Ecto neural progenitor cell (in vitro differentiated cells): ENCODE measurements at regions not wholly inside any gene's neighbourhood (a gene's known extent, or its start where the extent isn't known, plus 50 kb on each side); places are given as distances from the start of the nearest gene placed in this dataset.

Experiments
- DNase-seq: peaks from one replicate; pipeline ENCODE4 v3.0.0-alpha.2; 2018; ENCODE audit warnings: low spot score

GRCh38 chr1:37085393-37085792 is 51.1 kb upstream of the GRIK3 start:
- DNase-seq, result no peak

- DNase-seq, result no peak
These were observed 55.4 kb upstream of the GRIK3 start for GRCh38 chr1:37089750-37090149.

- no peak for DNase-seq
These were observed 56.4 kb upstream of the GRIK3 start for GRCh38 chr1:37090671-37091070.

GRCh38 chr1:37092937-37093336 is 58.6 kb upstream of the GRIK3 start:
- no peak for DNase-seq

DNA sequence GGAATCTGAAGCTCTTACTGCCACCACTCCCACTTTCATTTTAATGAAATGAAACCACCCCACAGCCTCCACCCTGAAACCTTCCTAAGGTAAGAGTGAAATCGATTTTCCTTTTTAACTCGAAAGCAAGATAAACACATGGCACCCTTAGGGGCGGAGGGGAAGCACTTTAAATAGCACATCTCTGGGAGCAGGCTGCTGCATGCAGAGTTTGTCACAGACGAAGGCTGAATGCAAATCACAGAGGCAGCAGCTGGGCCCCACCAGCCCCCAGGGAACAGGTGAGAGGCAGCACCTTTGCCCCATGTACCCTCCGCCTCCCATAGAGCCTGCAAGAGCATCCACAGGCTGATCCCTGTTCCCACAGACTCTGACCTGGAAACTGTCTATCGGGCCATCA is 60.0 kb upstream of the GRIK3 start:
- DNase-seq, result no peak

GRCh38 chr1:37096523-37096922 is 62.2 kb upstream of the GRIK3 start:
- no peak for DNase-seq

- DNase-seq, result no peak
These were observed 63.4 kb upstream of the GRIK3 start for GRCh38 chr1:37097731-37098130.

GRCh38 chr1:37098237-37098636 is 63.9 kb upstream of the GRIK3 start:
- DNase-seq, result no peak

DNA sequence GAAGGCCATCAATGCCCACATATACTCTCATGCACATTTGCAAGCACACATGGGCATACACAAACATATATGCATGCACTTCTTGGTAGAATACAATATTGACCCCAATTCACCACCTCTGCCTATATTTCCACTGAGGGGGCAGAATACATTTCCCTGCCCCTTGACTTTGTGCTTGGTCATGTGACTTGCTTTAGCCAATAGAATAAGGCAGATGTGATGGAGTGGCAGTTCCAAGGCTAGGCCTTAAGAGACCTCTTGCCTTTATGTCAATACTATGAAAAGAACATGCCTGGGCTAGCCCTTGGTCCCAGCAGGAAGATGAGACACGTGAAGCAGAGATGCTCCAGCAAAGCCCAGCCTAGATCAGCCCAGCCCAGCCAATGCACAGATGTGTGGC is 66.0 kb upstream of the GRIK3 start:
- DNase-seq, result no peak

GRCh38 chr1:37102656-37103382 is 68.5 kb upstream of the GRIK3 start:
- DNase-seq, result no peak

- no peak for DNase-seq
These were observed 71.6 kb upstream of the GRIK3 start for GRCh38 chr1:37105911-37106310.

DNA sequence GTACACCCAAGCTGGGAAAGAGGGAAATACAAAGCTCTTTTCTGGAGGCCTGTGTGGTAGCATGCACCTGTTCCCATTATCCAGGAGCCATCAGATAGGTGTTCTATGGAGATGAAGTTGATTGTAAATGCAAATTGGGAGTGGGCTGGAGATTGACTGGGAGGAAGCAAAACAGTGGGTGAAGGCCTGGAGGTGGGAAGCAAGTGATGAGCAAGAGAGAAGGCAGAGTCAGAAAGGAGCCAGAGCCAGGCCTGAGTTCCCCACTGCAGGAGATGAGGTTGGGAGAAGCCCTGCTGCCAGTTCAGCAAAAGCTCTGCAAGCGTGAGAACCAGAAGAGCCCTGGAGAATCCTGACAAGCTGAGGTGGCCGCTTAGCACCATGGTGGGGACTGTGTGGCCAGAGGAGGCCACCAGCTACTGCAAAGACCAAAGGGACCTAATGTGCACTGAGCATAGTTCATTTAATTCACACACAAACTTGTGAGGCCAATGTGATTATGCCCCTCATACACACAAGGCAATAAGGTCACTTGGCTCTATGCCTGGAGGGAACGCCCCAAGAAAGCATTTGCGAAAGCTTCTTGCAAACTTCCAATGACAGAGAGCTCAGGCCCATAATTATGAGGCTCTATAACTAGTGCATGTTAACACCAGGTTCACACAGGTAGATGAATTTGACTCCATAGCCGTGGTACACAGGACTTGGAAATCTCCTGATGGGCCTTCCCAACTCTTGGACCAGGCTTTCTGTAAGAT is 73.0 kb upstream of the GRIK3 start:
- DNase-seq, result no peak

- no peak for DNase-seq
These were observed 74.4 kb upstream of the GRIK3 start for GRCh38 chr1:37108596-37109188.

- DNase-seq, result no peak
These were observed 78.1 kb upstream of the GRIK3 start for GRCh38 chr1:37112430-37112829.

- no peak for DNase-seq
These were observed 79.1 kb upstream of the GRIK3 start for GRCh38 chr1:37113285-37113997.

DNA sequence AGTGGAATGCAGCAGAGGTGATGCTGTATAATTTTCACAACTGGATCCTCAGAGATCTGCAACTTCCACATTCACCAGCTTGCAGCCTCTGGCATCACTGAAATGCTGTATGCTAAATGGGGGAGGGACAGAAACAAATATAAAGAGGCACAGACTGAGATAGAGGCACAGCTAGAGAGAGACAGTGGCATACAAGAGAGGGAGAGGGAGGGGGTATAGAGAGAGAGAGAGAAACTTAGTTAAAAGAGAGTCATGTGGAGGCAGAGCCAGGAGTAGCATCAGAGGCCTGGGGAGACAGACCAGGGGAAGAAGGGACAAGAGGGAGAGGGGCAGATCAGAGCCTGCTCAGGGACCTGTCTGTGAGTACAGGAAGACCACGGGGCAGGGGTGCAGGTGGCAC is 84.5 kb upstream of the GRIK3 start:
- no peak for DNase-seq

DNA sequence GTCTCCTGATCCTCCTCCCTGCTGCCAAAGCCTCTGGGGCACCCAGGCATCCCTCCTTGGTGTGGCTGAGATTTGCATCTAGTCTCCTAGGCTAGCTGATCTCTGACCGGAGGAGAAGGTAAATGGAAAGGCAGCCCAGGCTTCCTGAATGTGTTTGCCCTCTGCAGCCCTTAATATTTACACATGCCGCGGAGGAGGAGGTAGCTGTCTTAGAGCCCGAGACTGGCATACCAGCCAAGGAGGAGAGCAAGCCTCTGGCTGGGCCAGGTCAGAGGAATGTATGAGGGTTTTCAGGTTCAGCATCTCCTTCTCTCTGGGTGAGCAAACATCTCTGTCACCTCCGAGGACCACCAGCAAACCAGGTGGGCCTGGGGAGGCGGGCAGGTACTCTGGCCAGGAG is 86.0 kb upstream of the GRIK3 start:
- no peak for DNase-seq

DNA sequence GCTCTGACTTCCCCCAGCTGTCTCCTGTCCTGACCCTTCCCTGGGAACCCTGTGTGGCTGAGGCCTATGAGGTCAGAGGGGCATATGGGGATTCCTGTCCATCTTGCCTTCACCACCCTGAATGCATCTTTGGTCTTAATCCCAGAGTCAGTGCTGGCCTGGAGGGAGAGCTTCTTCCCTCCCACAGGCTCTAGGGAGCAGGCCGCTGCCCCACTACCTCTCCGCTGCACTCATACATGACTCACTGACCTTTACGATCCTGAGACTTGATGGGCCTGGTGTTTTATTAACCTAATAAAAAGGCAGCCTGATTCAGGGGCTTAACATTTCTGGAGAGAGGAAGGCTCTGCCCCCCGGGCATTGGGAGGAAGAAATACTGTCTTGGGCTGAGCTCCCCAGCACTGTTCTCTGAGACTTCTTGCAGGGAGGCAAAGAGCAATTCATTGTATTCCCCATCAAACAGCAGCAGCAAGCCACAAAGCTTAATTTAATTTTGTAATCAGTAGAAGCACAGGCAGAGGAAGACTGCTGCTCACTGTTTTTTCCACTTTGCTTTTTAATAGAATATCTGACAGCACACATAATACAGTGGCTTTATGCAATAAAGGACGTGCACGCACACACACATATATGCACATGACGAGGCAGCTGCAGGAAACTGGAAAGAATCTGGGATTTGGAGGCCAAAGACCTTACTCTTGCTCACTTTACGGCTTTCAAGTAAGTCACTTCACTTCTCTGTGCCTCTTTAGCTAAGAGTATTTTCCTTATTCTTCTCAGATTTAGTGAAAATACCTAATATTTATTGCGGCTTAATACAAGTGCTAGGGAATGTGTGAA is 89.2 kb upstream of the GRIK3 start:
- DNase-seq, result peak; percentile 50

DNA sequence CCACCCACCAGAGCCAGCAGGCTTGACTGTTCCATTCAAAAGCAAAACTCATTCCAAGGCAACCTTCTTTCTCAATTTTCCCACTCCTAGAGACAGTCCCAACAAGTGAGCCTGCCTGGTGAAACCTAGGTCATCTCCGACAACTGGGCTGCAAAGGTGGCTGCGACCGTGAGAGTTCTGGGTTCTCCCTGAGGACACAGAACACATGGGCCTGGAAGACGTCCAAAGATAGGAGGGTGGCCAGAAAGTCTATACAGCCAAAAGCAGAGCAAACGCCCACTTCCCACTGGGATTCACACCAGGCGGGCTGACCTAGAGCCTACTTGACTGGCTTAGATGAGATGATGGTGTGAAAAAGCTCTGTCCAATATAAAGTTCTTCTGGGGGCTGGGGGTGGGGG is 90.2 kb upstream of the GRIK3 start:
- DNase-seq, result no peak

DNA sequence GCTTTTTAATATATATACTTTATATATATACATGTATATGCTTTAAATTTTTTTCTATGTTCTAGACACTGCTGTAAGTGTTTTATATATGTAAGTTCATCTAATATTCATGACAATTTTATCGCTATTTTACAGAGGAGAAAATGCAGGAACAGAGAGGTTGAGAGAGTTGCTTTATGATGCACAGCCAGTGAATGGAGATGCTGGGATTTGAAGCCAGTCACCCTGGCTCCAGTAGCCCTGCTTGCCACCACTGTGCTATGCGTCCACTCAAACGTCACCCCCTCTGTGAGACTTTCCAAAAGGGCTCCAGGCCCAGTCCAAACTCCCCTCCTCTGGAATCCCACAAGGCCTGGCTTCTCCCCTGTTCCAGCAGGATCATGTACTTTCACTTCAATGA is 91.0 kb upstream of the GRIK3 start:
- DNase-seq, result no peak

DNA sequence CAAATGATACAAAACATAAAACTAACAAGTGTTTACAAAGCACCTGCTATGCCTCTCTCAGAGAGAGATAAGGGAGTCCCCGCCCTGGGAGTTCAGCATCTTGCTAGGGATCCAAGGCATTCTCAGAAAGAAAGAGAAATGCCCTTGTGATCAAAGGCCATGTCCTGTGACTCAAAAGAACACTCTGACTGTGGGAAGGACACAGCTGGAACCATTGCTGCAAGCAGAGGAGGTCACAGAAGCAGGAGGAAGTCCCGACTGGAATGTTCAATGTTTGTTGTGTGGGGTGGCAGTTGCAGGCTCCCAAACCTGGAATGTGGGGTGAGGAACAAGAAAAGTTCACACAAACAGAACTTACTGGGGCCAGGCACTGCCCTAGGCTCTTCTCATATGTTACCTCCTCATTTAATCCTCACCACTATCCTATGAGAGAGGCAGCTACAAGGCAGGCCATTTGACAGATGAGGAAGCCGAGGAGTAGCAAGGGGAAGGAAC is 93.0 kb upstream of the GRIK3 start:
- DNase-seq, result no peak

GRCh38 chr1:37128091-37128490 is 93.8 kb upstream of the GRIK3 start:
- no peak for DNase-seq
